ENCODE measurements at regions not wholly inside any gene's neighbourhood (a gene's known extent, or its start where the extent isn't known, plus 50 kb on each side); places are given as distances from the start of the nearest gene placed in this dataset.

GRCh38 chr1:56390232-56390867, 189.0 kb downstream of the PLPP3 start:
- H3K27ac Mint-ChIP-seq: no peak overlapping the region
- no peaks in the 10 kb centered on the region for H3K27me3 Mint-ChIP-seq
- no peaks in the 10 kb centered on the region for H3K36me3 Mint-ChIP-seq
- no peak overlapping the region for H3K4me3 Mint-ChIP-seq
- H3K4me1 Mint-ChIP-seq (ENCODE audit: low read depth): no peaks in the 10 kb centered on the region
- no peaks in the 10 kb centered on the region for H3K9me3 Mint-ChIP-seq (ENCODE audit: low read depth)

- Mint-ChIP-seq H3K27me3 (no peaks in the 10 kb centered on the region), H3K27ac (no peak overlapping the region), H3K4me1 (ENCODE audit: low read depth) (no peaks in the 10 kb centered on the region)
These were observed 189.6 kb downstream of the PLPP3 start for GRCh38 chr1:56389813-56390212.

GRCh38 chr1:56387071-56387740, 192.2 kb downstream of the PLPP3 start:
- no peaks in the 10 kb centered on the region for H3K27me3 Mint-ChIP-seq

More at GRCh38 chr1:56389813-56390212, 189.6 kb downstream of the PLPP3 start:
- H3K9me3 Mint-ChIP-seq (ENCODE audit: low read depth): no peaks in the 10 kb centered on the region
- H3K36me3 Mint-ChIP-seq: no peaks in the 10 kb centered on the region
- no peak overlapping the region for H3K4me3 Mint-ChIP-seq

DNA sequence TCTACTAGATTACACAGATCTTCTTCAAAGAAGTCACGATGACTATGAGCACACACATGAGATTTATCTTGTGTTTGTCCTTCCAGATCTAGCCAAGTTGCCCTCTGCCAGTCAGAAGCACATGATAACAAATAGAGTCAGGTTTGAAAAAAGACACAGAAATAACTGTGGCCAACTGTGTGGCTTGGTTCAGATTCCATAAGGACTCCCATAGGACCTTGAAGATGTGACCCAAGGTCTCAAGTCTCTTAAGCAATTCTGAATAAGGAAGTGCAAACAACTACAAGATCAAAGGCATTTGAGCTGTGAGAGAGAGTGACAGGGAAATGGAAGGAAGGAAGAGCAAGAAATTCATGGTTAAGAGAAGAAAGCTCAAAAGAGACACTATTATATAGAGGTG, 194.0 kb downstream of the PLPP3 start:
- H3K36me3 Mint-ChIP-seq: no peaks in the 10 kb centered on the region
- no peak overlapping the region for H3K4me3 Mint-ChIP-seq
- no peaks in the 10 kb centered on the region for H3K4me1 Mint-ChIP-seq (ENCODE audit: low read depth)
- H3K27me3 Mint-ChIP-seq: no peaks in the 10 kb centered on the region
- no peak overlapping the region for H3K27ac Mint-ChIP-seq
- H3K9me3 Mint-ChIP-seq (ENCODE audit: low read depth): no peaks in the 10 kb centered on the region

More at GRCh38 chr1:56387071-56387740, 192.2 kb downstream of the PLPP3 start:
- Mint-ChIP-seq H3K36me3 (no peaks in the 10 kb centered on the region), H3K4me3 (no peak overlapping the region), H3K4me1 (ENCODE audit: low read depth) (no peaks in the 10 kb centered on the region), H3K9me3 (ENCODE audit: low read depth) (no peaks in the 10 kb centered on the region), H3K27ac (no peak overlapping the region)

- H3K27ac Mint-ChIP-seq: no peak overlapping the region
- H3K27me3 Mint-ChIP-seq: no peaks in the 10 kb centered on the region
- no peaks in the 10 kb centered on the region for H3K36me3 Mint-ChIP-seq
- no peak overlapping the region for H3K4me3 Mint-ChIP-seq
- H3K4me1 Mint-ChIP-seq (ENCODE audit: low read depth): no peaks in the 10 kb centered on the region
- H3K9me3 Mint-ChIP-seq (ENCODE audit: low read depth): no peaks in the 10 kb centered on the region
These were observed 196.4 kb downstream of the PLPP3 start for GRCh38 chr1:56382929-56383328.

- Mint-ChIP-seq H3K4me1 (ENCODE audit: low read depth) (no peaks in the 10 kb centered on the region), H3K9me3 (ENCODE audit: low read depth) (no peaks in the 10 kb centered on the region), H3K27ac (no peak overlapping the region), H3K4me3 (no peak overlapping the region), H3K36me3 (no peaks in the 10 kb centered on the region), H3K27me3 (no peaks in the 10 kb centered on the region)
These were observed 198.8 kb downstream of the PLPP3 start for GRCh38 chr1:56380531-56380930.

GRCh38 chr1:56378341-56379070, 200.9 kb downstream of the PLPP3 start:
- H3K36me3 Mint-ChIP-seq: no peaks in the 10 kb centered on the region
- no peaks in the 10 kb centered on the region for H3K9me3 Mint-ChIP-seq (ENCODE audit: low read depth)
- H3K4me3 Mint-ChIP-seq: no peak overlapping the region
- H3K4me1 Mint-ChIP-seq (ENCODE audit: low read depth): no peaks in the 10 kb centered on the region
- H3K27ac Mint-ChIP-seq: no peak overlapping the region
- H3K27me3 Mint-ChIP-seq: no peaks in the 10 kb centered on the region

DNA sequence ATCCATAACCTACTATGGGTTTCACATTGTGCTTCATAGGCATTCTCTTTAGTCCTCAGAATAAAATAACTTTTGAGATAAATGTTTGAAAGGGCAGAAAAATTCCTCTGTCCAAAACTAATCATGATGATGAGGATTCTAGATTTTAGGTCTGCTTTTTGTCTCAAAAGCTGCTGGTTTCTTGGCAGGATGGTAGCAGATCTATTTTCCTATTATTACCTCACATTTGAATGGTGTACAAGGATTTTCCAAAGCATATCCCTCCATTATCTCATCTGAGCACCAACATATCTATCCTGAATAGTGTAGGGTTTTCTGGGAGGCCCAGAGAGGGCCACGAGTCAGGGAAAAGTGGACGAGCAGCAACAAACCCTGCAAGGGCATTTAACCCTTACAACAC, 201.9 kb downstream of the PLPP3 start:
- Mint-ChIP-seq H3K27ac (no peak overlapping the region), H3K4me1 (ENCODE audit: low read depth) (no peaks in the 10 kb centered on the region), H3K27me3 (peaks cover under 1% of the 10 kb centered on the region), H3K36me3 (no peaks in the 10 kb centered on the region), H3K4me3 (no peak overlapping the region), H3K9me3 (ENCODE audit: low read depth) (no peaks in the 10 kb centered on the region)

DNA sequence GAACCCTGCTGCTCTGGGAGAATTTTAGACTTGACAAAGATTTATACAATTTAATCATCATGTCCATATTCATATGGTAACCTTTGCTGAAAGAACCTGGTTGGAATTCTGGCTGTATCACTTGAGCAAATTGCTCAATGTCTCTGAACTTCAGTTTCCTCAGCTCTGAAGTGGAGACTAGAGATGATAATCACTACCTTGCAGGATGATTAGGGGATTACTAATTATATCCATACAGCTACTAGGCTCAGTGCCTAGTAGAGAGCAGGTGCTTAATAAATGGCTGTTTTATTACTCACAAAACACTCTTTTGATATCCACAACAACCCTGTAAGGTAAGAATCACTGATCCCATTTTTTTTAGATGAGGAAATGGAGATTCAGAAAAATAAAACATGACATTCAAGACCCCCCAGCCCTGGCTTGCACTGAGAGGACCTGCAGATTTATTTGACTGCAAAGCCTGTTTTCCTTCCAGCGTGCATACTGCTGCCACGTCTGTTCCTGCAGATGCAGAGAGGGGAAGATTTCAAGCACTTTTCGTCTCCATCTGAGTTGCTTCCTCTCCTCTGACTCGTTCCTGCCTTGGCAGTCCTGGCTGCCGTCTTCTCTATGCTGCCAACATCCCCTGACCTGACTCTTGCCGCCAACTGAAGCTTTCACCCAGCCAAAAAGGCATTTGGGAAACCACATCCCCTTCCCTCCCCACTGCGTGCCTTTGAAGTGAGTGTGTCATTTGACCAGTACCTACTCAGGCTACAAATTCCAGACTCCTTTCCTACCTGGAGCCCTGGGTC, 203.0 kb downstream of the PLPP3 start:
- H3K9me3 Mint-ChIP-seq (ENCODE audit: low read depth): no peaks in the 10 kb centered on the region
- no peaks in the 10 kb centered on the region for H3K4me1 Mint-ChIP-seq (ENCODE audit: low read depth)
- H3K27ac Mint-ChIP-seq: no peak overlapping the region
- H3K36me3 Mint-ChIP-seq: no peaks in the 10 kb centered on the region
- H3K27me3 Mint-ChIP-seq: peaks cover 2% of the 10 kb centered on the region
- H3K4me3 Mint-ChIP-seq: no peak overlapping the region

DNA sequence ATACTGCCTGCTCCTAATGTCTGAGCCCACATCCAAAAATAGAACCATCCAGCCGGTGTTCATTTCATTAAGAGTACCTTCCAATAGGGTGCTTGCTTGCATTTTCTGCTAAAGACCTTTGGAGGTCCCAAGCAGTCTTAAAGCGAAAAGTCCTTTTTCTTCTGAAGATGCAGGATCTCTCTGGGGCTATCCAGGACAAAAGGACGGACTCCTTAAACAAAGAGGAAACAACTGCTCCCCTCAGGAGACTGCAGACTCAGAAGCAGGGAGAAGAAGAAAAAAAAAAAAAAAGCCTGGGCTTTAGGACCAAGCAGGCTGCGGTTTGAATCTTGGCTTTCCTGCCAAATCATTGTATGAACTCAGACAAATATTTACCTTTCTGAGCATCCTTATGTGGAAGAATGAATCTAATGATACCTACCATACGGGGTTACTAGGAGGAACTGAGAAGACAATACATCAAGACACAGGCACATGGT, 204.0 kb downstream of the PLPP3 start:
- no peaks in the 10 kb centered on the region for H3K36me3 Mint-ChIP-seq
- H3K27me3 Mint-ChIP-seq: peaks cover 2% of the 10 kb centered on the region
- H3K4me3 Mint-ChIP-seq: no peak overlapping the region
- H3K27ac Mint-ChIP-seq: no peak overlapping the region
- no peaks in the 10 kb centered on the region for H3K4me1 Mint-ChIP-seq (ENCODE audit: low read depth)
- no peaks in the 10 kb centered on the region for H3K9me3 Mint-ChIP-seq (ENCODE audit: low read depth)

DNA sequence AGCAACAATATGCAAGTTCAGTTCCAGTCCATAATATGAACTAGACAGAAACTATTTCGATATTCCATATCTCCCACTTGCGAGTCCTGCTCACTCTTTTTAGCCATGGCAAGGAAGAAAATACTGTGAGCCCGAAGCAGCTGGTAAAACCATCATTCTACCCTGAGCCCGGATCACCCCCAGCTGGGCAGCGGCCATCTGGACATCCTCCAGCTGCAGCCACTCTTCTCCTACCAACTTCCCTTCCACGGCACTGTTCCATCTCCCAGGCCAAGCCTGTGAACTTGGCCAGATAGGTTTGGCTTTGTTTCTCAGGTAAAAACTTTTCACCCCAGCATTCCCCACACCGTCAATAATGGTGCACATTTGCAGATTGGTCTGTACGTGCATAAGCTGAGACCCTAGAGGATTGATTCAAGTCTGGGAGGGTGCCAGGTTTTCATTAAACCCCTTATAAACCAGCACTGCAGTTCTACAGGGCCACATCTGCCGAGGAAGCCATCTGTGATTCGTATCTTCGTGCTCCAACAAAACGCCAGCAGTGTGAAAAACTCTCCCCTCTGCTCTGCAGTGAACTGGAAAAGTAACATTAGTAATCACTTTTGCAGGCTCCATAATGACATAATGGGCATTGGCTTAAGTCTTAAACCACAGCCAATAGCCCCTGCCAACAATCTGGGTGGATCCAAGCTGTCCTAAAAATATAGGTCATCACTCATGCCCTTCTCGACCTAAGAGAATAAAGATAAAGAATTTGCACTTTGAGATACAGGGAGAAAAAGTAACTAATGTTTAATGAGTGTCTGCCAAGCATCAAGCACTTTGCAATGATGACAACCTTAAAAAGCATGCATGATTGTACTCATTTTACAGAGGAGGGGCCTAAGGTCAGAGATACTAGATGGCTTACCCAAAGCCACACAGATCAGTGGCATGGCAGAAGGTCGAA, 205.1 kb downstream of the PLPP3 start:
- no peak overlapping the region for H3K4me3 Mint-ChIP-seq
- no peaks in the 10 kb centered on the region for H3K4me1 Mint-ChIP-seq (ENCODE audit: low read depth)
- no peaks in the 10 kb centered on the region for H3K9me3 Mint-ChIP-seq (ENCODE audit: low read depth)

GRCh38 chr1:56370513-56370912, 208.8 kb downstream of the PLPP3 start:
- Mint-ChIP-seq H3K4me3 (no peak overlapping the region), H3K27me3 (peaks cover 2% of the 10 kb centered on the region)

More for the DNA sequence above, 205.1 kb downstream of the PLPP3 start:
- Mint-ChIP-seq H3K27ac (no peak overlapping the region), H3K36me3 (no peaks in the 10 kb centered on the region), H3K27me3 (peaks cover 2% of the 10 kb centered on the region)

GRCh38 chr1:56363007-56363770, 216.2 kb downstream of the PLPP3 start:
- Mint-ChIP-seq H3K9me3 (ENCODE audit: low read depth) (no peaks in the 10 kb centered on the region), H3K4me3 (no peak overlapping the region), H3K4me1 (ENCODE audit: low read depth) (no peaks in the 10 kb centered on the region), H3K27me3 (no peaks in the 10 kb centered on the region), H3K27ac (no peak overlapping the region), H3K36me3 (no peaks in the 10 kb centered on the region)

More at GRCh38 chr1:56370513-56370912, 208.8 kb downstream of the PLPP3 start:
- Mint-ChIP-seq H3K27ac (no peak overlapping the region), H3K9me3 (ENCODE audit: low read depth) (no peaks in the 10 kb centered on the region), H3K36me3 (no peaks in the 10 kb centered on the region), H3K4me1 (ENCODE audit: low read depth) (no peaks in the 10 kb centered on the region)

All from activated naive CD8-positive, alpha-beta T cell (primary cell).